NB4 (cell line): ENCODE measurements at regions not wholly inside any gene's neighbourhood (a gene's known extent, or its start where the extent isn't known, plus 50 kb on each side); places are given as distances from the start of the nearest gene placed in this dataset.

Source experiments
- POLR2A ChIP-seq: IDR thresholded peaks from 2 replicates; pipeline ENCODE4 v1.6.1; 2011; ENCODE audit warnings: mild to moderate bottlenecking; ENCODE audit not compliant: insufficient read length; ENCODE audit errors: extremely low read depth
- TF ChIP-seq, protein P1 (sequence below): IDR thresholded peaks from one replicate; pipeline ENCODE4 v1.5.1; 2012; ENCODE audit warnings: low read depth, low read length

DNA sequence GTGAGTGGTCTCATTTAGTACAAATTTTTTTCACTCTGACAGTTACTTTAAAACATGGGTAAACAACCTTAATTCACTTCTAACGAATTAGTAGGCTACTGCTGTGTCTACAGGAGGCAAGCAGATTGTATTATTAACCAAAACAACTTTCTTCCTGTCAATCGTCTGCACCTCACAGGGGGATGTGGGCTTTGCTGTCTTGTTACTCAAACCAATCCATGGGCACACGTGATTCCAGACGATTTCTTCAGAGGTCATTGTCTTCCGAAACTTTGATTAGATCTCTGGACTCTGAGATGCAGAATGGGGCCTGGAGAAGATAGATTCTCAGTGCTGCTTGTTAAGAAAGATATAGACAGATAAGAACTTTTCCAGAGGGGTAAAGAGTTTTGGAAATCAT, 327.8 kb downstream of the DHX15 start:
- TF ChIP-seq, protein P1, sequence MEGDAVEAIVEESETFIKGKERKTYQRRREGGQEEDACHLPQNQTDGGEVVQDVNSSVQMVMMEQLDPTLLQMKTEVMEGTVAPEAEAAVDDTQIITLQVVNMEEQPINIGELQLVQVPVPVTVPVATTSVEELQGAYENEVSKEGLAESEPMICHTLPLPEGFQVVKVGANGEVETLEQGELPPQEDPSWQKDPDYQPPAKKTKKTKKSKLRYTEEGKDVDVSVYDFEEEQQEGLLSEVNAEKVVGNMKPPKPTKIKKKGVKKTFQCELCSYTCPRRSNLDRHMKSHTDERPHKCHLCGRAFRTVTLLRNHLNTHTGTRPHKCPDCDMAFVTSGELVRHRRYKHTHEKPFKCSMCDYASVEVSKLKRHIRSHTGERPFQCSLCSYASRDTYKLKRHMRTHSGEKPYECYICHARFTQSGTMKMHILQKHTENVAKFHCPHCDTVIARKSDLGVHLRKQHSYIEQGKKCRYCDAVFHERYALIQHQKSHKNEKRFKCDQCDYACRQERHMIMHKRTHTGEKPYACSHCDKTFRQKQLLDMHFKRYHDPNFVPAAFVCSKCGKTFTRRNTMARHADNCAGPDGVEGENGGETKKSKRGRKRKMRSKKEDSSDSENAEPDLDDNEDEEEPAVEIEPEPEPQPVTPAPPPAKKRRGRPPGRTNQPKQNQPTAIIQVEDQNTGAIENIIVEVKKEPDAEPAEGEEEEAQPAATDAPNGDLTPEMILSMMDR = no peak
- no peak for TF ChIP-seq POLR2A
